ENCODE measurements at regions not wholly inside any gene's neighbourhood (a gene's known extent, or its start where the extent isn't known, plus 50 kb on each side); places are given as distances from the start of the nearest gene placed in this dataset.
"Not testable (repeated sequence)": the region's sequence is repeated elsewhere in the genome, so short reads cannot be mapped to it uniquely, and the experiment has no call there.

DNA sequence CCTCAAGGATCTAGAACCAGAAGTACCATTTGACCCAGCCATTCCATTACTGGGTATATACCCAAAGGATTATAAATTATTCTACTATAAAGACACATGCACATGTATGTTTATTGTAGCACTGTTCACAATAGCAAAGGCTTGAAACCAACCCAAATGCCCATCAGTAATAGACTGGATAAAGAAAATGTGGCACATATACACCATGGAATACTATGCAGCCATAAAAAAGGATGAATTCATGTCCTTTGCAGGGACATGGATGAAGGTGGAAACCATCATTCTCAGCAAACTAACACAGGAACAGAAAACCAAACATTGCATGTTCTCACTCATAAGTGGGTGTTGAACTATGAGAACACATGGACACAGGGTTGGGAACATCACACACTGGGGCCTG, 317.6 kb downstream of the PRELID2 start:
- TF ChIP-seq, protein P1, sequence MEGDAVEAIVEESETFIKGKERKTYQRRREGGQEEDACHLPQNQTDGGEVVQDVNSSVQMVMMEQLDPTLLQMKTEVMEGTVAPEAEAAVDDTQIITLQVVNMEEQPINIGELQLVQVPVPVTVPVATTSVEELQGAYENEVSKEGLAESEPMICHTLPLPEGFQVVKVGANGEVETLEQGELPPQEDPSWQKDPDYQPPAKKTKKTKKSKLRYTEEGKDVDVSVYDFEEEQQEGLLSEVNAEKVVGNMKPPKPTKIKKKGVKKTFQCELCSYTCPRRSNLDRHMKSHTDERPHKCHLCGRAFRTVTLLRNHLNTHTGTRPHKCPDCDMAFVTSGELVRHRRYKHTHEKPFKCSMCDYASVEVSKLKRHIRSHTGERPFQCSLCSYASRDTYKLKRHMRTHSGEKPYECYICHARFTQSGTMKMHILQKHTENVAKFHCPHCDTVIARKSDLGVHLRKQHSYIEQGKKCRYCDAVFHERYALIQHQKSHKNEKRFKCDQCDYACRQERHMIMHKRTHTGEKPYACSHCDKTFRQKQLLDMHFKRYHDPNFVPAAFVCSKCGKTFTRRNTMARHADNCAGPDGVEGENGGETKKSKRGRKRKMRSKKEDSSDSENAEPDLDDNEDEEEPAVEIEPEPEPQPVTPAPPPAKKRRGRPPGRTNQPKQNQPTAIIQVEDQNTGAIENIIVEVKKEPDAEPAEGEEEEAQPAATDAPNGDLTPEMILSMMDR (IDR thresholded peaks at IDR 0.05) = not testable (repeated sequence)
- TF ChIP-seq POLR2A, EP300 (IDR thresholded peaks at IDR 0.05): not testable (repeated sequence)

All from stomach (tissue), 4 donors.